B cell (primary cell): ENCODE measurements at regions not wholly inside any gene's neighbourhood (a gene's known extent, or its start where the extent isn't known, plus 50 kb on each side); places are given as distances from the start of the nearest gene placed in this dataset.

Source experiments
- ATAC-seq: fragments of 200-7000 bp; cut with Tn5 transposase; one replicate; pipeline ENCODE4 v1.10.0; 2021; ENCODE audit warnings: low read depth, mild to moderate bottlenecking, moderate number of reproducible peaks, moderate library complexity
- CTCF ChIA-PET: fragments of 350-600 bp; sonication (Branson Sonifier 250); formaldehyde crosslinking; loops from one replicate; lab custom pipeline; 2021; ENCODE audit warnings: antibody characterized with exemption, inconsistent platforms; lab: Charles Lee
- POLR2A ChIA-PET: fragments of 350-600 bp; sonication (Branson Sonifier 250); formaldehyde crosslinking; loops from one replicate; lab custom pipeline; 2021; ENCODE audit warnings: antibody characterized with exemption; lab: Charles Lee
- DNase-seq: peaks from one replicate; pipeline ENCODE4 v3.0.0; 2013
- H2AFZ ChIP-seq: 2 replicates; pipeline ENCODE4 v1.6.1; 2012; ENCODE audit warnings: mild to moderate bottlenecking, low read depth, low read length; ENCODE audit not compliant: insufficient read depth, poor library complexity, severe bottlenecking
- H3K27ac ChIP-seq, 2 donors: 1 replicate in 1 of 2; 2 replicates in 1 of 2; pipeline ENCODE4 v1.5.1; 2012 to 2013; ENCODE audit warnings: low read length in 2 of 2, mild to moderate bottlenecking in 2 of 2, moderate library complexity in 1 of 2
- H3K27me3 ChIP-seq, 4 experiments: fragments of 200-600 bp in 1 of 4; sonication (generic) in 1 of 4; replicated peaks in 1 of 4; 1 replicate in 2 of 4; 2 replicates in 2 of 4; pipeline versions ENCODE4 v1.6.1 to v1.7.0; 2013 to 2016; ENCODE audit warnings: low read length in 3 of 4, mild to moderate bottlenecking in 2 of 4, mixed read lengths in 1 of 4, moderate library complexity in 1 of 4; ENCODE audit not compliant: insufficient read depth in 4 of 4, control insufficient read depth in 3 of 4; ENCODE audit errors: control extremely low read depth in 1 of 4
- H3K36me3 ChIP-seq, 2 experiments: replicated peaks in 1 of 2; 1 replicate in 1 of 2; 2 replicates in 1 of 2; pipeline versions ENCODE4 v1.6.1 to v1.7.1; 2013; ENCODE audit warnings: low read length in 1 of 2; ENCODE audit not compliant: insufficient read depth in 2 of 2, control insufficient read depth in 1 of 2; ENCODE audit errors: control extremely low read depth in 1 of 2, extremely low read depth in 1 of 2
- H3K4me1 ChIP-seq, 2 donors: fragments of 200-600 bp in 1 of 2; sonication (generic) in 1 of 2; 1 replicate in 1 of 2; 2 replicates in 1 of 2; pipeline versions ENCODE4 v1.5.1 to v1.6.1; 2013 to 2017; ENCODE audit warnings: low read length in 2 of 2; ENCODE audit not compliant: control insufficient read depth in 2 of 2, insufficient read depth in 2 of 2
- H3K4me2 ChIP-seq: replicated peaks from 2 replicates; pipeline ENCODE3; 2012; ENCODE audit warnings: mild to moderate bottlenecking, low read depth, low read length; ENCODE audit not compliant: poor library complexity, severe bottlenecking
- H3K4me3 ChIP-seq, 5 experiments: fragments of 200-600 bp in 1 of 5; sonication (generic) in 1 of 5; 1 replicate in 3 of 5; 2 replicates in 2 of 5; pipeline versions ENCODE4 v1.5.1 to v1.7.0; 2011 to 2016; ENCODE audit warnings: low read length in 4 of 5, mild to moderate bottlenecking in 4 of 5, low read depth in 2 of 5, control low read depth in 1 of 5, moderate library complexity in 1 of 5; ENCODE audit not compliant: insufficient read depth in 1 of 5; ENCODE audit errors: control extremely low read depth in 1 of 5, extremely low read depth in 1 of 5
- H3K79me2 ChIP-seq: fragments of 200-600 bp; sonication (generic); one replicate; pipeline ENCODE4 v1.6.0; 2016; ENCODE audit warnings: low read length; ENCODE audit not compliant: control insufficient read depth, insufficient read depth
- H3K9ac ChIP-seq: fragments of 200-600 bp; sonication (generic); 2 replicates; pipeline ENCODE4 v1.6.1; 2017; ENCODE audit warnings: mild to moderate bottlenecking, low read length, moderate library complexity
- H3K9me3 ChIP-seq, 3 donors: one replicate each; pipeline versions ENCODE4 v1.6.1 to v1.7.1; 2013; ENCODE audit warnings: low read length in 2 of 3; ENCODE audit not compliant: control insufficient read depth in 2 of 3, insufficient read depth in 1 of 3; ENCODE audit errors: control extremely low read depth in 1 of 3
- H4K20me1 ChIP-seq: 2 replicates; pipeline ENCODE4 v1.6.0; 2012; ENCODE audit warnings: mild to moderate bottlenecking, low read length; ENCODE audit not compliant: insufficient read depth, control insufficient read depth, poor library complexity, severe bottlenecking
- H3K27ac Mint-ChIP-seq: one replicate; pipeline ENCODE4 v1.8.0; 2021; ENCODE audit warnings: mixed read lengths
- H3K27me3 Mint-ChIP-seq: one replicate; pipeline ENCODE4 v1.8.0; 2021; ENCODE audit warnings: mixed read lengths
- H3K4me1 Mint-ChIP-seq: one replicate; pipeline ENCODE4 v1.8.0; 2021; ENCODE audit warnings: mixed read lengths
- H3K4me3 Mint-ChIP-seq: one replicate; pipeline ENCODE4 v1.8.0; 2021; ENCODE audit warnings: mixed read lengths
- H3K9me3 Mint-ChIP-seq: one replicate; pipeline ENCODE4 v1.8.0; 2022; ENCODE audit warnings: mixed read lengths; ENCODE audit not compliant: insufficient read depth
- EZH2 ChIP-seq: IDR thresholded peaks from 2 replicates; pipeline ENCODE4 v1.6.1; 2012; ENCODE audit warnings: borderline replicate concordance, low read depth, mild to moderate bottlenecking, moderate library complexity, low read length; ENCODE audit not compliant: insufficient read depth, poor library complexity, severe bottlenecking
- WGBS: methylation state at CpG from one replicate; pipeline ENCODE4 v1.1.5; 2013; ENCODE audit warnings: missing lambda C conversion rate; ENCODE audit not compliant: insufficient coverage; 5-methylcytosine and 5-hydroxymethylcytosine counted together
- intact Hi-C: fragments of 100-400 bp; cut with micrococcal nuclease; formaldehyde crosslinking; loops from one replicate; pipeline ENCODE4 v1.10.0; 2022
- TF ChIP-seq, protein P1 (sequence below): fragments of 200-600 bp; IDR thresholded peaks from one replicate; pipeline ENCODE4 v1.8.0; 2022; ENCODE audit warnings: antibody characterized with exemption, mild to moderate bottlenecking

DNA sequence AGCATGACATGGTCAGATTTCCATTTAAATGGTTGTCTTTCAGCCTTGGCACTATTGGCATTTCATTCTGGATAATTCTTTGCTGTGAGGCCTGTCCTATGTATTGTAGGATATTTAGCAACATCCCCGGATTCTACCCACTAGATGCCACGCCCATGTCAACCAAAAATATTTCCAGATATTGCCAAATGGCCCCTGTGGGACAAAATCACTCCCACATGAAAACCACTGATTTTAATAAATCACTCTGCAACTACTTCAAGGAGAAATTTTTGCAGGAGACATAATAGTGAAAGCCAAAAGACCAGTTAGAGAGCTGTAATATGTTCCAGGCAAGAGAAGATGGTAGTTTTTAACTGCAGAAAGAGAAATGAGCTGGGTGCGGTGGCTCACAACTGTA lies 55.9 kb upstream of the RARB start:
- Histone ChIP-seq H3K4me1 (no peaks in the 10 kb centered on the region), H3K4me3 (no peak overlapping the region), H3K27me3 (no peaks in the 10 kb centered on the region), H3K9me3 (no peaks in the 10 kb centered on the region), H3K79me2 (no peaks in the 10 kb centered on the region), H4K20me1 (no peaks in the 10 kb centered on the region), H3K9ac (no peak overlapping the region), H3K27ac (no peak overlapping the region), H3K36me3 (no peaks in the 10 kb centered on the region), H3K4me2 (no peak overlapping the region), H2AFZ (no peak overlapping the region)
- Mint-ChIP-seq H3K4me3 (no peak overlapping the region), H3K27ac (no peak overlapping the region), H3K27me3 (no peaks in the 10 kb centered on the region), H3K9me3 (no peaks in the 10 kb centered on the region), H3K4me1 (no peaks in the 10 kb centered on the region)
- ChIA-PET CTCF (no interaction called here), POLR2A (no interaction called here)
- intact Hi-C loops, result no loop called here
- ATAC-seq (no peak), DNase-seq (no peak)
- no CpG with 5 or more reads among the region's 3 CpGs for WGBS
- TF ChIP-seq, protein P1, sequence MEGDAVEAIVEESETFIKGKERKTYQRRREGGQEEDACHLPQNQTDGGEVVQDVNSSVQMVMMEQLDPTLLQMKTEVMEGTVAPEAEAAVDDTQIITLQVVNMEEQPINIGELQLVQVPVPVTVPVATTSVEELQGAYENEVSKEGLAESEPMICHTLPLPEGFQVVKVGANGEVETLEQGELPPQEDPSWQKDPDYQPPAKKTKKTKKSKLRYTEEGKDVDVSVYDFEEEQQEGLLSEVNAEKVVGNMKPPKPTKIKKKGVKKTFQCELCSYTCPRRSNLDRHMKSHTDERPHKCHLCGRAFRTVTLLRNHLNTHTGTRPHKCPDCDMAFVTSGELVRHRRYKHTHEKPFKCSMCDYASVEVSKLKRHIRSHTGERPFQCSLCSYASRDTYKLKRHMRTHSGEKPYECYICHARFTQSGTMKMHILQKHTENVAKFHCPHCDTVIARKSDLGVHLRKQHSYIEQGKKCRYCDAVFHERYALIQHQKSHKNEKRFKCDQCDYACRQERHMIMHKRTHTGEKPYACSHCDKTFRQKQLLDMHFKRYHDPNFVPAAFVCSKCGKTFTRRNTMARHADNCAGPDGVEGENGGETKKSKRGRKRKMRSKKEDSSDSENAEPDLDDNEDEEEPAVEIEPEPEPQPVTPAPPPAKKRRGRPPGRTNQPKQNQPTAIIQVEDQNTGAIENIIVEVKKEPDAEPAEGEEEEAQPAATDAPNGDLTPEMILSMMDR, result no peak
- TF ChIP-seq EZH2, result no peak

DNA sequence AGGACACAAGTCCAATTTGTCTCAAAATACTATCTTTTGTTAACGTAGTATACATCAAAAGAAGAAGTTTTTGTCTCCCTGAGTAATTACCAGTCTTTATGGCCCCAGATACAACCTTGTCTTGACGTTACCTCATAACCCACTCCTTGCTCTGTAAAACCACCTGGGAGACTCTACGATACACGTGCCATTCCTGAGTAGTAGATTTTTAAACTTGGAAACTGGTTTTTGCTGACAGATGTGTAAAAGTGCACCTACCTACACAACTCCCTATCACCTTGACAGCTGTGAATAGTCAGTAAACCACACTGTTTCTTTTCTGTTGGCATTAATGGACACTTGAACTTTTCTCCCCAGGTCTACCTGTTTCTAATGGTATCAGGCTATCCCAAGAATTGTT lies 51.7 kb upstream of the RARB start:
- no peak overlapping the region for H3K27ac ChIP-seq
- H3K9me3 Mint-ChIP-seq, result no peaks in the 10 kb centered on the region
- no CpG with 5 or more reads among the region's 4 CpGs for WGBS
- H3K36me3 ChIP-seq, result no peaks in the 10 kb centered on the region
- no peaks in the 10 kb centered on the region for H4K20me1 ChIP-seq
- H3K4me1 Mint-ChIP-seq, result no peaks in the 10 kb centered on the region
- H3K4me1 ChIP-seq, result no peaks in the 10 kb centered on the region
- H2AFZ ChIP-seq, result no peak overlapping the region
- no peak for DNase-seq
- intact Hi-C loops, result no loop called here
- H3K9ac ChIP-seq, result no peak overlapping the region
- no peak overlapping the region for H3K4me3 ChIP-seq
- ChIA-PET POLR2A (no interaction called here), CTCF (no interaction called here)
- TF ChIP-seq, protein P1, result no peak
- no peaks in the 10 kb centered on the region for H3K27me3 ChIP-seq
- no peak overlapping the region for H3K4me2 ChIP-seq
- no peak overlapping the region for H3K27ac Mint-ChIP-seq
- H3K9me3 ChIP-seq, result peaks cover 0 to 1% (median 0%) of the 10 kb centered on the region in 3 donors
- H3K27me3 Mint-ChIP-seq, result no peaks in the 10 kb centered on the region
- no peaks in the 10 kb centered on the region for H3K79me2 ChIP-seq
- H3K4me3 Mint-ChIP-seq, result no peak overlapping the region
- ATAC-seq, result no peak
